GM23338 (cell line): ENCODE measurements at regions not wholly inside any gene's neighbourhood (a gene's known extent, or its start where the extent isn't known, plus 50 kb on each side); places are given as distances from the start of the nearest gene placed in this dataset.

Source experiments
- CREB1 ChIP-seq: fragments of 250-450 bp; sonication (Bioruptor Pico); IDR thresholded peaks from 2 replicates; pipeline ENCODE4 v1.5.0; 2020; ENCODE audit warnings: low read depth, mild to moderate bottlenecking, moderate library complexity
- EZH2 ChIP-seq: fragments of 200-600 bp; sonication (generic); IDR thresholded peaks from one replicate; pipeline ENCODE4 v1.8.0; 2017; ENCODE audit warnings: antibody characterized with exemption, mild to moderate bottlenecking, low read depth; ENCODE audit not compliant: unreplicated experiment
- EZH2phosphoT487 ChIP-seq: fragments of 200-600 bp; sonication (generic); IDR thresholded peaks from one replicate; pipeline ENCODE4 v1.8.1; 2018; ENCODE audit warnings: antibody characterized with exemption; ENCODE audit not compliant: unreplicated experiment
- JUNB ChIP-seq: IDR thresholded peaks from one replicate; pipeline ENCODE4 v1.6.1; 2016; ENCODE audit warnings: antibody characterized with exemption; ENCODE audit not compliant: unreplicated experiment
- NANOG ChIP-seq: IDR thresholded peaks from 2 replicates; pipeline ENCODE4 v1.6.1; 2016; ENCODE audit warnings: antibody characterized with exemption, borderline replicate concordance
- POLR2AphosphoS5 ChIP-seq: IDR thresholded peaks from 2 replicates; pipeline ENCODE4 v1.6.1; 2016; ENCODE audit warnings: antibody characterized with exemption, low read depth
- STAT1 ChIP-seq: IDR thresholded peaks from one replicate; pipeline ENCODE4 v1.6.1; 2016; ENCODE audit warnings: antibody characterized with exemption; ENCODE audit not compliant: unreplicated experiment
- ZNF114 ChIP-seq: fragments of 250-450 bp; sonication (Bioruptor Pico); IDR thresholded peaks from 2 replicates; pipeline ENCODE4 v1.5.0; 2020; ENCODE audit warnings: mild to moderate bottlenecking, moderate library complexity
- ZNF331 ChIP-seq: fragments of 250-450 bp; sonication (Bioruptor Pico); IDR thresholded peaks from 2 replicates; pipeline ENCODE4 v1.5.0; 2020; ENCODE audit warnings: low read depth, mild to moderate bottlenecking, moderate library complexity
- TF ChIP-seq, protein P1 (sequence below), 2 experiments: fragments of 200-600 bp in 1 of 2; sonication (generic) in 1 of 2; conservative IDR thresholded peaks; 2 replicates each; pipeline versions ENCODE4 v1.5.1 to v1.6.1; 2016 to 2017; ENCODE audit warnings: antibody characterized with exemption in 2 of 2, low read depth in 2 of 2, mild to moderate bottlenecking in 2 of 2, moderate library complexity in 1 of 2
- TF ChIP-seq, protein P2 (sequence below): IDR thresholded peaks from one replicate; pipeline ENCODE4 v1.6.1; 2018; ENCODE audit warnings: antibody characterized with exemption; ENCODE audit not compliant: unreplicated experiment
- TF ChIP-seq, protein P3 (sequence below): IDR thresholded peaks from 2 replicates; pipeline ENCODE4 v1.6.1; 2016; ENCODE audit warnings: antibody characterized with exemption

DNA sequence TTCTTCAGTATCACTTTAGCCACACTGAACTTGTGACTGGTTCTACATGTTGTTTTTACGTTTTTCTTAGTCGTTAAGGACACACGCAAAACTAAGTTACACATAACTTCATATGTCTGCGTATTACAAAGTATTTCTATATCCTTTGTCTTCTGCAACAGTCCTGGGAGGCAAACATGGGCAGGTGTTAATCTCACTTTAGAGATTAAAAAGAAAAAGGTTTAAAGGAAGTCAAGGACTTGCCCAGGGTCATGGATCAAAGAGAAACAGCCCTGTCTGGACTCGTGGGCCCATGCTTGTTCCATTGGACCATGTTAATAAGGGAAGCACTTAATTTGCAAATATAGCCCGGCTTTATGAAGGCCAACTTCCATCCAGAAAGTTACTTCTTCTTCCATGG, 98.6 kb upstream of the LPP start:
- no peak for TF ChIP-seq EZH2
- no peak for TF ChIP-seq POLR2AphosphoS5
- TF ChIP-seq, protein P1, sequence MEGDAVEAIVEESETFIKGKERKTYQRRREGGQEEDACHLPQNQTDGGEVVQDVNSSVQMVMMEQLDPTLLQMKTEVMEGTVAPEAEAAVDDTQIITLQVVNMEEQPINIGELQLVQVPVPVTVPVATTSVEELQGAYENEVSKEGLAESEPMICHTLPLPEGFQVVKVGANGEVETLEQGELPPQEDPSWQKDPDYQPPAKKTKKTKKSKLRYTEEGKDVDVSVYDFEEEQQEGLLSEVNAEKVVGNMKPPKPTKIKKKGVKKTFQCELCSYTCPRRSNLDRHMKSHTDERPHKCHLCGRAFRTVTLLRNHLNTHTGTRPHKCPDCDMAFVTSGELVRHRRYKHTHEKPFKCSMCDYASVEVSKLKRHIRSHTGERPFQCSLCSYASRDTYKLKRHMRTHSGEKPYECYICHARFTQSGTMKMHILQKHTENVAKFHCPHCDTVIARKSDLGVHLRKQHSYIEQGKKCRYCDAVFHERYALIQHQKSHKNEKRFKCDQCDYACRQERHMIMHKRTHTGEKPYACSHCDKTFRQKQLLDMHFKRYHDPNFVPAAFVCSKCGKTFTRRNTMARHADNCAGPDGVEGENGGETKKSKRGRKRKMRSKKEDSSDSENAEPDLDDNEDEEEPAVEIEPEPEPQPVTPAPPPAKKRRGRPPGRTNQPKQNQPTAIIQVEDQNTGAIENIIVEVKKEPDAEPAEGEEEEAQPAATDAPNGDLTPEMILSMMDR (conservative IDR thresholded peaks at IDR 0.05; ENCODE audit: low read depth in 2 of 2) = no peak
- TF ChIP-seq, protein P2, sequence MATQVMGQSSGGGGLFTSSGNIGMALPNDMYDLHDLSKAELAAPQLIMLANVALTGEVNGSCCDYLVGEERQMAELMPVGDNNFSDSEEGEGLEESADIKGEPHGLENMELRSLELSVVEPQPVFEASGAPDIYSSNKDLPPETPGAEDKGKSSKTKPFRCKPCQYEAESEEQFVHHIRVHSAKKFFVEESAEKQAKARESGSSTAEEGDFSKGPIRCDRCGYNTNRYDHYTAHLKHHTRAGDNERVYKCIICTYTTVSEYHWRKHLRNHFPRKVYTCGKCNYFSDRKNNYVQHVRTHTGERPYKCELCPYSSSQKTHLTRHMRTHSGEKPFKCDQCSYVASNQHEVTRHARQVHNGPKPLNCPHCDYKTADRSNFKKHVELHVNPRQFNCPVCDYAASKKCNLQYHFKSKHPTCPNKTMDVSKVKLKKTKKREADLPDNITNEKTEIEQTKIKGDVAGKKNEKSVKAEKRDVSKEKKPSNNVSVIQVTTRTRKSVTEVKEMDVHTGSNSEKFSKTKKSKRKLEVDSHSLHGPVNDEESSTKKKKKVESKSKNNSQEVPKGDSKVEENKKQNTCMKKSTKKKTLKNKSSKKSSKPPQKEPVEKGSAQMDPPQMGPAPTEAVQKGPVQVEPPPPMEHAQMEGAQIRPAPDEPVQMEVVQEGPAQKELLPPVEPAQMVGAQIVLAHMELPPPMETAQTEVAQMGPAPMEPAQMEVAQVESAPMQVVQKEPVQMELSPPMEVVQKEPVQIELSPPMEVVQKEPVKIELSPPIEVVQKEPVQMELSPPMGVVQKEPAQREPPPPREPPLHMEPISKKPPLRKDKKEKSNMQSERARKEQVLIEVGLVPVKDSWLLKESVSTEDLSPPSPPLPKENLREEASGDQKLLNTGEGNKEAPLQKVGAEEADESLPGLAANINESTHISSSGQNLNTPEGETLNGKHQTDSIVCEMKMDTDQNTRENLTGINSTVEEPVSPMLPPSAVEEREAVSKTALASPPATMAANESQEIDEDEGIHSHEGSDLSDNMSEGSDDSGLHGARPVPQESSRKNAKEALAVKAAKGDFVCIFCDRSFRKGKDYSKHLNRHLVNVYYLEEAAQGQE = no peak
- no peak for TF ChIP-seq STAT1
- no peak for TF ChIP-seq ZNF331 (CRISPR knock-in tag)
- no peak for TF ChIP-seq EZH2phosphoT487
- no peak for TF ChIP-seq CREB1
- TF ChIP-seq, protein P3, sequence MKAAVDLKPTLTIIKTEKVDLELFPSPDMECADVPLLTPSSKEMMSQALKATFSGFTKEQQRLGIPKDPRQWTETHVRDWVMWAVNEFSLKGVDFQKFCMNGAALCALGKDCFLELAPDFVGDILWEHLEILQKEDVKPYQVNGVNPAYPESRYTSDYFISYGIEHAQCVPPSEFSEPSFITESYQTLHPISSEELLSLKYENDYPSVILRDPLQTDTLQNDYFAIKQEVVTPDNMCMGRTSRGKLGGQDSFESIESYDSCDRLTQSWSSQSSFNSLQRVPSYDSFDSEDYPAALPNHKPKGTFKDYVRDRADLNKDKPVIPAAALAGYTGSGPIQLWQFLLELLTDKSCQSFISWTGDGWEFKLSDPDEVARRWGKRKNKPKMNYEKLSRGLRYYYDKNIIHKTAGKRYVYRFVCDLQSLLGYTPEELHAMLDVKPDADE = no peak
- no peak for TF ChIP-seq JUNB
- no peak for TF ChIP-seq NANOG
- TF ChIP-seq ZNF114 (CRISPR knock-in tag) = no peak
